IMR-90 (cell line): ENCODE measurements at regions not wholly inside any gene's neighbourhood (a gene's known extent, or its start where the extent isn't known, plus 50 kb on each side); places are given as distances from the start of the nearest gene placed in this dataset.

Source experiments
- ATAC-seq: fragments of 200-7000 bp; cut with Tn5 transposase; 2 replicates; pipeline ENCODE4 v1.9.1; 2020; ENCODE audit warnings: low read depth, mild to moderate bottlenecking, moderate library complexity
- BruUV-seq: library from RNA; stranded (reverse); fragments of 400-500 nt; replicated peaks from 2 replicates; lab custom pipeline; 2021; lab: Mats Ljungman, UMichigan
- CTCF ChIA-PET: fragments of 300-600 bp; formaldehyde crosslinking; extraction: SDS; loops from one replicate; lab custom pipeline; 2021; ENCODE audit warnings: antibody characterized with exemption; lab: Yijun Ruan, JAX
- POLR2A ChIA-PET: fragments of 300-600 bp; sonication (Branson Sonifier 250); formaldehyde crosslinking; loops from one replicate; lab custom pipeline; 2022; ENCODE audit warnings: antibody characterized with exemption; ENCODE audit not compliant: unreplicated experiment; lab: Charles Lee
- DNase-seq: peaks from one replicate; pipeline ENCODE4 v3.0.0; 2013
- H2AFZ ChIP-seq: replicated peaks from 2 replicates; pipeline ENCODE3; 2013; ENCODE audit warnings: low read length, mild to moderate bottlenecking; ENCODE audit not compliant: poor library complexity
- H2AK5ac ChIP-seq: 2 replicates; pipeline ENCODE4 v1.6.1; 2013; ENCODE audit warnings: low read depth, low read length, inconsistent platforms
- H2AK9ac ChIP-seq: replicated peaks from 2 replicates; pipeline ENCODE3; 2013; ENCODE audit warnings: mild to moderate bottlenecking, low read depth, low read length, moderate library complexity; ENCODE audit not compliant: poor library complexity
- H2BK120ac ChIP-seq: 2 replicates; pipeline ENCODE4 v1.6.1; 2013; ENCODE audit warnings: low read depth, low read length, inconsistent platforms
- H2BK15ac ChIP-seq: 3 replicates; pipeline ENCODE4 v1.6.1; 2013; ENCODE audit warnings: low read depth, low read length, inconsistent platforms
- H2BK20ac ChIP-seq: 2 replicates; pipeline ENCODE4 v1.6.1; 2013; ENCODE audit warnings: low read depth, mild to moderate bottlenecking, inconsistent platforms, low read length, moderate library complexity
- H2BK5ac ChIP-seq: 2 replicates; pipeline ENCODE4 v1.6.1; 2013; ENCODE audit warnings: mild to moderate bottlenecking, low read depth, low read length, inconsistent platforms; ENCODE audit not compliant: poor library complexity, severe bottlenecking
- H3K14ac ChIP-seq: replicated peaks from 2 replicates; pipeline ENCODE4 v1.6.1; 2013; ENCODE audit warnings: low read depth, low read length, inconsistent platforms
- H3K18ac ChIP-seq: 2 replicates; pipeline ENCODE4 v1.6.1; 2013; ENCODE audit warnings: low read depth, low read length, control low read depth
- H3K23ac ChIP-seq: 2 replicates; pipeline ENCODE4 v1.6.1; 2013; ENCODE audit warnings: low read depth, low read length, inconsistent platforms
- H3K27ac ChIP-seq: 2 replicates; pipeline ENCODE4 v1.5.1; 2013; ENCODE audit warnings: mild to moderate bottlenecking, control low read depth, low read length; ENCODE audit not compliant: insufficient read depth
- H3K27me3 ChIP-seq: 2 replicates; pipeline ENCODE4 v1.6.1; 2013; ENCODE audit warnings: low read length; ENCODE audit not compliant: control insufficient read depth, insufficient read depth
- H3K36me3 ChIP-seq: 2 replicates; pipeline ENCODE4 v1.6.1; 2013; ENCODE audit warnings: low read length, mixed read lengths; ENCODE audit not compliant: control insufficient read depth, insufficient read depth
- H3K4ac ChIP-seq: 2 replicates; pipeline ENCODE4 v1.6.1; 2013; ENCODE audit warnings: low read depth, low read length, inconsistent platforms
- H3K4me1 ChIP-seq: 2 replicates; pipeline ENCODE4 v1.6.1; 2013; ENCODE audit warnings: low read length, mixed read lengths; ENCODE audit not compliant: control insufficient read depth, insufficient read depth
- H3K4me2 ChIP-seq: 2 replicates; pipeline ENCODE4 v1.6.1; 2013; ENCODE audit warnings: low read depth, mild to moderate bottlenecking, control low read depth, low read length, moderate library complexity
- H3K4me3 ChIP-seq: 2 replicates; pipeline ENCODE4 v1.5.1; 2013; ENCODE audit warnings: low read depth, mild to moderate bottlenecking, control low read depth, low read length, moderate library complexity; ENCODE audit not compliant: insufficient read depth
- H3K56ac ChIP-seq: 2 replicates; pipeline ENCODE4 v1.6.1; 2013; ENCODE audit warnings: low read length, inconsistent platforms; ENCODE audit not compliant: insufficient read depth; ENCODE audit errors: extremely low read depth
- H3K79me1 ChIP-seq, 2 experiments: 2 replicates each; pipeline ENCODE4 v1.6.1; 2013; ENCODE audit warnings: low read length in 2 of 2, inconsistent platforms in 1 of 2, low read depth in 1 of 2
- H3K9ac ChIP-seq: 2 replicates; pipeline ENCODE4 v1.6.1; 2013; ENCODE audit warnings: low read depth, low read length, control low read depth
- H3K9me1 ChIP-seq: 2 replicates; pipeline ENCODE4 v1.6.1; 2013; ENCODE audit warnings: low read length, inconsistent platforms; ENCODE audit not compliant: insufficient read depth
- H3K9me3 ChIP-seq: 2 replicates; pipeline ENCODE4 v1.6.1; 2013; ENCODE audit warnings: low read length; ENCODE audit not compliant: control insufficient read depth, insufficient read depth
- H4K20me1 ChIP-seq: 2 replicates; pipeline ENCODE4 v1.6.1; 2013; ENCODE audit warnings: low read length, inconsistent platforms; ENCODE audit not compliant: insufficient read depth
- H4K5ac ChIP-seq: 2 replicates; pipeline ENCODE4 v1.6.1; 2013; ENCODE audit warnings: mild to moderate bottlenecking, low read depth, low read length, control low read depth
- H4K8ac ChIP-seq, 2 experiments: 2 replicates each; pipeline ENCODE4 v1.6.1; 2013; ENCODE audit warnings: low read depth in 2 of 2, low read length in 2 of 2, control low read depth in 1 of 2, inconsistent platforms in 1 of 2
- H4K91ac ChIP-seq: 2 replicates; pipeline ENCODE4 v1.6.1; 2013; ENCODE audit warnings: low read depth, low read length, inconsistent platforms; ENCODE audit not compliant: insufficient read depth
- CEBPB ChIP-seq: IDR thresholded peaks from 2 replicates; pipeline ENCODE4 v1.6.1; 2012; ENCODE audit warnings: low read depth, low read length, improper control_type of control experiment
- FOS ChIP-seq: fragments of 150-350 bp; IDR thresholded peaks from 2 replicates; pipeline ENCODE4 v1.6.1; 2016; ENCODE audit warnings: low read depth, low read length
- POLR2A ChIP-seq: IDR thresholded peaks from 2 replicates; pipeline ENCODE4 v1.6.1; 2012; ENCODE audit warnings: mild to moderate bottlenecking, low read depth, low read length
- SMC3 ChIP-seq: fragments of 150-350 bp; IDR thresholded peaks from 2 replicates; pipeline ENCODE4 v1.6.1; 2016; ENCODE audit warnings: low read depth, mild to moderate bottlenecking, antibody characterized with exemption, low read length, moderate library complexity
- WGBS, 2 experiments: methylation state at CpG; one replicate each; pipeline versions ENCODE4 v1.1.5 to v1.1.7; 2013; ENCODE audit warnings: missing lambda C conversion rate in 2 of 2; ENCODE audit not compliant: insufficient read length in 1 of 2; ENCODE audit errors: extremely low coverage in 2 of 2; 5-methylcytosine and 5-hydroxymethylcytosine counted together
- dilution Hi-C: fragments of 300-500 bp; cut with HindIII; formaldehyde crosslinking; loops from one replicate; pipeline ENCODE4 v1.14.3; 2018; ENCODE audit warnings: low sequenced_read_pairs; ENCODE audit not compliant: unreplicated experiment
- in situ Hi-C: fragments of 300-500 bp; cut with MboI; formaldehyde crosslinking; loops from 3 replicates; pipeline ENCODE4 v1.14.3; 2019; ENCODE audit warnings: low sequenced_read_pairs, inconsistent platforms, mixed read lengths
- intact Hi-C: fragments of 100-400 bp; cut with micrococcal nuclease; formaldehyde crosslinking; loops from 2 replicates; pipeline ENCODE4 v1.10.0; 2022
- TF ChIP-seq, protein P1 (sequence below): fragments of 150-350 bp; IDR thresholded peaks from 2 replicates; pipeline ENCODE4 v1.6.1; 2017; ENCODE audit warnings: mild to moderate bottlenecking, antibody characterized with exemption, low read length, low read depth

DNA sequence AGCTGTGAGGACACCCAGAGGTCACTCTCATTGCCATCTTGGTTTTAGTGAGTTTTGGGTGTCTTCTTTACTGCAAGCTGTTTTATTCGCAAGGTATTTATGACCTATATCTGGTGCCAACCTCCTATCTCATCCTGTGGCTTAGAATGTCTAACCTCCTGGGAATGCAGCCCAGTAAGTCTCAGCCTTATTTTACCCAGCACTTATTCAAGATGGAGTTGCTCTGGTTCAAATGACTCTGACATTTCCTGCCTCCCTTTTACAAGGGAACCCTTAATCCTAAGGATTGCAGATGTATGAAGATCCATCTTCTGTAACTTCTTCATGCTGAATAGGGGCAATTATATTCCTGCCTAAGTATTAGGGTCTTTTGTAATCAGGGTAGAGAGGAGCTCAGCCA lies 708.0 kb downstream of the TMEM182 start:
- H3K4ac ChIP-seq, result no peak overlapping the region
- no peak overlapping the region for H4K8ac ChIP-seq
- WGBS, 2 experiments, result no CpG with 5 or more reads among the region's 1 CpG
- no TSS peak for BruUV-seq
- H2AK9ac ChIP-seq, result no peak overlapping the region
- H4K5ac ChIP-seq, result no peak overlapping the region
- no peak for TF ChIP-seq CEBPB
- no peak for TF ChIP-seq SMC3
- TF ChIP-seq FOS, result no peak
- TF ChIP-seq POLR2A, result no peak
- TF ChIP-seq, protein P1, sequence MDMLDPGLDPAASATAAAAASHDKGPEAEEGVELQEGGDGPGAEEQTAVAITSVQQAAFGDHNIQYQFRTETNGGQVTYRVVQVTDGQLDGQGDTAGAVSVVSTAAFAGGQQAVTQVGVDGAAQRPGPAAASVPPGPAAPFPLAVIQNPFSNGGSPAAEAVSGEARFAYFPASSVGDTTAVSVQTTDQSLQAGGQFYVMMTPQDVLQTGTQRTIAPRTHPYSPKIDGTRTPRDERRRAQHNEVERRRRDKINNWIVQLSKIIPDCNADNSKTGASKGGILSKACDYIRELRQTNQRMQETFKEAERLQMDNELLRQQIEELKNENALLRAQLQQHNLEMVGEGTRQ, result no peak
- H3K18ac ChIP-seq, result no peak overlapping the region
- no peaks in the 10 kb centered on the region for H3K27me3 ChIP-seq
- H4K91ac ChIP-seq, result no peak overlapping the region
- no peak for ATAC-seq
- DNase-seq, result no peak
- dilution Hi-C loops, result no loop called here
- no peak overlapping the region for H3K4me2 ChIP-seq
- H3K9ac ChIP-seq, result no peak overlapping the region
- H2BK5ac ChIP-seq, result no peak overlapping the region
- ChIA-PET POLR2A (no interaction called here), CTCF (no interaction called here)
- H4K20me1 ChIP-seq, result no peaks in the 10 kb centered on the region
- H3K79me1 ChIP-seq, result no peaks in the 10 kb centered on the region
- no peak overlapping the region for H3K27ac ChIP-seq
- no peak overlapping the region for H3K56ac ChIP-seq
- no peaks in the 10 kb centered on the region for H3K9me1 ChIP-seq
- no peak overlapping the region for H2AK5ac ChIP-seq
- no peak overlapping the region for H2BK15ac ChIP-seq
- H3K23ac ChIP-seq, result no peak overlapping the region
- H3K36me3 ChIP-seq, result no peaks in the 10 kb centered on the region
- H3K4me3 ChIP-seq, result no peak overlapping the region
- peaks cover 5% of the 10 kb centered on the region for H3K9me3 ChIP-seq
- no peaks in the 10 kb centered on the region for H3K4me1 ChIP-seq
- no peak overlapping the region for H2BK20ac ChIP-seq
- H2AFZ ChIP-seq, result no peak overlapping the region
- no peak overlapping the region for H3K14ac ChIP-seq
- intact Hi-C loops, result no loop called here
- in situ Hi-C loops, result no loop called here
- H2BK120ac ChIP-seq, result no peak overlapping the region
